H7 (cell line): ENCODE measurements at regions not wholly inside any gene's neighbourhood (a gene's known extent, or its start where the extent isn't known, plus 50 kb on each side); places are given as distances from the start of the nearest gene placed in this dataset.
A peak's percentile ranks its signal among the peaks of the same experiment; 100 is the strongest.

Source experiments
- DNase-seq: peaks from one replicate; pipeline ENCODE4 v3.0.0; 2012
- H3K27me3 ChIP-seq: 2 replicates; pipeline ENCODE4 v1.6.0; 2011; ENCODE audit warnings: mild to moderate bottlenecking, low read length; ENCODE audit not compliant: control insufficient read depth, insufficient read depth
- H3K36me3 ChIP-seq: replicated peaks from 2 replicates; pipeline ENCODE4 v1.5.1; 2011; ENCODE audit warnings: low read length; ENCODE audit not compliant: control insufficient read depth, insufficient read depth
- H3K4me3 ChIP-seq: 2 replicates; pipeline ENCODE4 v1.5.1; 2011; ENCODE audit warnings: low read depth, mild to moderate bottlenecking, control low read depth, low read length, moderate library complexity; ENCODE audit not compliant: insufficient read depth

- no peaks in the 10 kb centered on the region for H3K36me3 ChIP-seq
- no peak for DNase-seq
- no peak overlapping the region for H3K4me3 ChIP-seq
- no peaks in the 10 kb centered on the region for H3K27me3 ChIP-seq
Observed at GRCh38 chr1:4944072-4944471, 289.7 kb downstream of the AJAP1 start.

- Histone ChIP-seq H3K36me3 (no peaks in the 10 kb centered on the region), H3K4me3 (no peak overlapping the region), H3K27me3 (no peaks in the 10 kb centered on the region)
- DNase-seq: no peak
Observed at GRCh38 chr1:4939266-4939665, 284.9 kb downstream of the AJAP1 start.

- no peak overlapping the region for H3K4me3 ChIP-seq
- no peaks in the 10 kb centered on the region for H3K27me3 ChIP-seq
- H3K36me3 ChIP-seq: no peaks in the 10 kb centered on the region
- no peak for DNase-seq
Observed at GRCh38 chr1:4937876-4938534, 283.6 kb downstream of the AJAP1 start.

- H3K4me3 ChIP-seq: no peak overlapping the region
- no peaks in the 10 kb centered on the region for H3K36me3 ChIP-seq
- no peaks in the 10 kb centered on the region; the same call in 1 of the 2 replicates for H3K27me3 ChIP-seq
- no peak for DNase-seq
Observed at GRCh38 chr1:4935807-4936206, 281.4 kb downstream of the AJAP1 start.

- Histone ChIP-seq H3K4me3 (no peak overlapping the region), H3K27me3 (no peaks in the 10 kb centered on the region; the same call in 1 of the 2 replicates), H3K36me3 (no peaks in the 10 kb centered on the region)
- DNase-seq: no peak
Observed at GRCh38 chr1:4933232-4933631, 278.8 kb downstream of the AJAP1 start.

GRCh38 chr1:4932311-4933030 lies 278.1 kb downstream of the AJAP1 start:
- DNase-seq: no peak
- H3K4me3 ChIP-seq: no peak overlapping the region
- no peaks in the 10 kb centered on the region for H3K36me3 ChIP-seq
- no peaks in the 10 kb centered on the region; the same call in 1 of the 2 replicates for H3K27me3 ChIP-seq

GRCh38 chr1:4931486-4931885 lies 277.1 kb downstream of the AJAP1 start:
- no peaks in the 10 kb centered on the region for H3K36me3 ChIP-seq
- no peaks in the 10 kb centered on the region; the same call in 1 of the 2 replicates for H3K27me3 ChIP-seq
- DNase-seq: no peak
- H3K4me3 ChIP-seq: no peak overlapping the region

- Histone ChIP-seq H3K4me3 (no peak overlapping the region), H3K36me3 (no peaks in the 10 kb centered on the region), H3K27me3 (no peaks in the 10 kb centered on the region; the same call in 1 of the 2 replicates)
- DNase-seq: no peak
Observed at GRCh38 chr1:4928186-4928585, 273.8 kb downstream of the AJAP1 start.

- Histone ChIP-seq H3K27me3 (no peaks in the 10 kb centered on the region; the same call in 1 of the 2 replicates), H3K36me3 (no peaks in the 10 kb centered on the region), H3K4me3 (no peak overlapping the region)
- DNase-seq: no peak
Observed at GRCh38 chr1:4924356-4924755, 269.9 kb downstream of the AJAP1 start.

GRCh38 chr1:4916610-4917009 lies 262.2 kb downstream of the AJAP1 start:
- H3K36me3 ChIP-seq: no peaks in the 10 kb centered on the region
- no peaks in the 10 kb centered on the region for H3K27me3 ChIP-seq
- no peak overlapping the region for H3K4me3 ChIP-seq
- no peak for DNase-seq

- Histone ChIP-seq H3K36me3 (no peaks in the 10 kb centered on the region), H3K27me3 (no peaks in the 10 kb centered on the region), H3K4me3 (no peak overlapping the region)
- no peak for DNase-seq
Observed at GRCh38 chr1:4915154-4915553, 260.7 kb downstream of the AJAP1 start.

- no peak for DNase-seq
- no peaks in the 10 kb centered on the region for H3K36me3 ChIP-seq
Observed at GRCh38 chr1:4908486-4908885, 254.1 kb downstream of the AJAP1 start.

GRCh38 chr1:4894566-4894965 lies 240.2 kb downstream of the AJAP1 start:
- Histone ChIP-seq H3K4me3 (no peak overlapping the region), H3K27me3 (no peaks in the 10 kb centered on the region), H3K36me3 (no peaks in the 10 kb centered on the region)
- DNase-seq: no peak

More at GRCh38 chr1:4908486-4908885, 254.1 kb downstream of the AJAP1 start:
- no peak overlapping the region for H3K4me3 ChIP-seq
- no peaks in the 10 kb centered on the region for H3K27me3 ChIP-seq

GRCh38 chr1:4880626-4881025 lies 226.2 kb downstream of the AJAP1 start:
- Histone ChIP-seq H3K27me3 (no peaks in the 10 kb centered on the region), H3K36me3 (no peaks in the 10 kb centered on the region), H3K4me3 (no peak overlapping the region)
- DNase-seq: peak; percentile 30

- no peak for DNase-seq
- Histone ChIP-seq H3K4me3 (no peak overlapping the region), H3K36me3 (no peaks in the 10 kb centered on the region), H3K27me3 (no peaks in the 10 kb centered on the region)
Observed at GRCh38 chr1:4877426-4877825, 223.0 kb downstream of the AJAP1 start.
